CD4-positive, alpha-beta T cell treated with Interleukin-4 for 4 hours (primary cell): ENCODE measurements at regions not wholly inside any gene's neighbourhood (a gene's known extent, or its start where the extent isn't known, plus 50 kb on each side); places are given as distances from the start of the nearest gene placed in this dataset.
A peak's percentile ranks its signal among the peaks of the same experiment; 100 is the strongest.
"Not testable (repeated sequence)": the region's sequence is repeated elsewhere in the genome, so short reads cannot be mapped to it uniquely, and the experiment has no call there.

Experiments used
- DNase-seq: peaks from one replicate; pipeline ENCODE4 v3.0.0-alpha.2; 2020

GRCh38 chr6:163776906-163777686 lies 362.6 kb downstream of the QKI start:
- DNase-seq, result no peak

DNA sequence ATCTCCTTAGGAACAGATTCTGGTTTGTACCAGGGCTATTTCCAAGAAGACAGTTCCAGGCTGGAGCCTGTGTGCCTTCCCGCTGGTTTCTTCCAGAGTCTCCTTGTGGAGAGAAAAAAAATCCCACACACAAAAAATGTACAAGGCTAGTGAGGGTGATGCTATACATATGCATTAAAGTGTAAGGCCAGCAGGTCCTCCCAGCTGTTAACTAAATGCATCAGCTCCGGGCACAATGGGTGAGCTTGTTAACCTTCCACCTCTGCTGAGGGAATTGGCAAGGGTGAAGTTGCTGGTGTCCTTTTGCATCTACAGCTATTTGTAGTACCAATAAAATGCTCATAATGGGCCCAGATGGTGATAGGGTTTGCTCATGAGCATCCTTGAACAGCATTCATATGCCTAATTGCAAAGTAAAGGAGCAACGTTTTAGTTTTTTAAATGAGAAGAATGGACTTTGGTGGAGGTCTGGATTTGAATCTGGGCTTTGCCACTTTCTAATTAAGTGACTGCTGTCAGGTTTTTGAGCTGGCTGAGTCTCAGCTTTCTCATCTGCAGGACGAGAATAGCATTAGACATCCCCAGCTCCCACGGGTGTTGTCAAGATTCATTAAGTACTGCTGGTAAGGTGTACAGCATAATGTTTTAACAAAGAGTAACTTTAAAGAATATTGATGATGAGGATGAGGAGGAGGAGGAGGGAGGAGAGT lies 361.8 kb downstream of the QKI start:
- no peak for DNase-seq

DNA sequence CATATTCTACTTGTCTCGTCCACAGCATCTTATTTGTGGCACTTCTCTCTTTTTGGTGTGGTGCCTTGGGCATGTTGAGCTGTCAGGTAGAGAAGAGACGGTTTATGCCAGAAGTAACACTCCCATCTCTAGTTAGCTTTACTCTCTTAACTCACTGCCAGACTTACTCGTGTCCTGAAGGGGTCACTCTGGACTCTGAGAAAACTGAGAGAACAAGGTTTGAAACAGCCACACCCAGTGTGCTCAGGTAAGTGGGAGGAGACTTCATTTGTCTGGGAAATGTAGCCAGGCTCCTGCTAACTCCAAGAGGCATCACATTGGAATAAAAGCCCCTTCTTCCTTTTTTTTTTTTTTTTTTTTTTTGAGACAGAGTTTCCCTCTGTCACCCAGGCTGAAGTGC lies 360.8 kb downstream of the QKI start:
- DNase-seq, result no peak

GRCh38 chr6:163774485-163774884 lies 360.0 kb downstream of the QKI start:
- DNase-seq, result no peak

GRCh38 chr6:163773646-163774045 lies 359.1 kb downstream of the QKI start:
- DNase-seq, result no peak

GRCh38 chr6:163772701-163773100 lies 358.2 kb downstream of the QKI start:
- no peak for DNase-seq

DNA sequence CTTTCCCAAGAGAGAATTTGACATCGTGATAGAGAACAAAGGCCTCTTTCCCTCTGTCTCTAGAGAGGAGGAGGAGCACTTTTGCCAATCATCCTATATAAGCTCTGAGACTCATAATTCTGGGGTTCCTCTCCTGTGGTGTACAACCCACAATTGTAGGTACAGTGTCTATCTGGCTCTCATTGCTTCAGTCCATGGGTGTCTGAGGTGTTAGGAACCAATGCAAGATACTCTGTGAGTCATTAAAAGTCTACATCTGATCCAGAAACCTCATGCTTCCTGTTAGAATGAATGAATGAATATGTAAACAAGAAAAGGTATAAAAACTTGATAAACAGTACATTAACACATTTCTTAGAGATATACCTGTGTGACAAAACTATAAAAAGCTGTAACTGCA lies 356.7 kb downstream of the QKI start:
- no peak for DNase-seq

DNA sequence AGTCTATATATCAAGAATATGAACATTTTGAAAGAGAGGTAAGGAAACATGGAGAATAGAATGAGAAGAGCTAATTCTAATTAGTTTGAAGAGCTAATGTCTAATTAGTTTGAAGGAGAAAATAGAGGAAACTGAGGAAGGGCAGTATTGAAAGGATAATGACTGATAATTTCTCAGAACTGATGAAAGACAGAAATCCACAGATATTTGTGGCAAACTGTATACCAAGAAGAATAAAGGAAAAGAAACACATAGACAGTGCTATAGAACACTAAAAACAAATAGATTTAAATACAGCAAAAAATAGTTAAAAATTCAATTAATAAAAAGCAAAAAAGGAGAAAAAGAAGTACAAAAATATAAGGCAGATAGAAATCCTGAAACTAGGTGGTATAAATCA lies 354.4 kb downstream of the QKI start:
- DNase-seq, result no peak

DNA sequence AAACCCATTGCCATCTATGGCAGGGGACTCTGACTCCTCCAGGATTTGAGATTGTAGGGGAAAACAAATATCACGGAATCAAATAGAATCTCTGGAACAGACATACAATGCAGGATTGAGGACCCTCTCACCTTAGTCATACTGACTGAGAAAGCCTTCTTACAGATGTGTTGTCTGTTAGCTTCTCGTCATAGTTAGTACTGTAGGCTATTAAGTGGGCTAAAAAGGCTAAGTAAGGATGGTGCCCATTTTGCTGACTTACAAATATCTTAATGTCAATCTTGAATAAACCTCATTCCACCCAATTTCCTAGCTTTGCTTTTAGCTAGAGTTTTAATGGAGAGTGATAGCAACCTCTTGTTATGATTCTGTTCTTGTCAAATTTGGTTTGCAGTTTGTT lies 352.4 kb downstream of the QKI start:
- no peak for DNase-seq

DNA sequence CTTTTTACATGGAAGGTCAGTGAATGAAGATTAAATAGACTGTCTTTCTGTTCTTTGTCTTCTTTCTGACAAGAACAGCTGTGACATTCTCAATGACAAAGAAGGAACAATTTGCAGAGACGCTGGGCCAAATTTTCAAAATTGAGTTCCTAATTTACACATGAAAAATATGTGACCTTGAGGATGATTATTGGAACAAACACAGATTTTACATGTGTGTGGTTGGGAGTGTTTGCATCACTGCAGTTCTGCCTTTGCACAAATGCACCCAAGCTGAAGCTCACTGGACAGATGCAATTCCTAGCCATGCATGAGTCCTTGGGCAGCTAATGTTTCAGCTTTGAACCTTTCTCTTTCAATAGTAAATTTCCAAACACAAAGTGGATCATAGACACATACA lies 350.8 kb downstream of the QKI start:
- DNase-seq, result no peak

- no peak for DNase-seq
Observed at GRCh38 chr6:163764565-163764964, 350.0 kb downstream of the QKI start.

- DNase-seq, result no peak
Observed at GRCh38 chr6:163761481-163761880, 347.0 kb downstream of the QKI start.

GRCh38 chr6:163760860-163761259 lies 346.3 kb downstream of the QKI start:
- no peak for DNase-seq

DNA sequence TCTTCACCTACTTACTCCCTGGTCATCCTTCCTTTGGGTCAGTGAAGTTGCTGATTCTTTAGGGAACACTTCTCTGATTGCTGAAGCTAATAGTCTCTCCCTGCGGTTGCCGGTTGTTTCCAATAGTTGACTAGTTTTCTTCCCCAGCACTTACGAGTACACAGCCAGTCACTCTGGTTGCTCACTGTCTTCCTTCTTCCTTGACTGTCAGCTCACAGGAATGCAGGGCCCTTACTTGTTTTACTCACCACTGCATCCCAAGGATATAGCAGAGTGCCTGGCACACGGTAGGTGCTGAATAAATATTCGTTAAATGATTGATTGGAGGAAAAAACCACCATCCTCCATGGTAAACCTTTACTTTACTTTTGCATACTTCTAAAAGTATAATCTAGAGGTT lies 345.0 kb downstream of the QKI start:
- no peak for DNase-seq

DNA sequence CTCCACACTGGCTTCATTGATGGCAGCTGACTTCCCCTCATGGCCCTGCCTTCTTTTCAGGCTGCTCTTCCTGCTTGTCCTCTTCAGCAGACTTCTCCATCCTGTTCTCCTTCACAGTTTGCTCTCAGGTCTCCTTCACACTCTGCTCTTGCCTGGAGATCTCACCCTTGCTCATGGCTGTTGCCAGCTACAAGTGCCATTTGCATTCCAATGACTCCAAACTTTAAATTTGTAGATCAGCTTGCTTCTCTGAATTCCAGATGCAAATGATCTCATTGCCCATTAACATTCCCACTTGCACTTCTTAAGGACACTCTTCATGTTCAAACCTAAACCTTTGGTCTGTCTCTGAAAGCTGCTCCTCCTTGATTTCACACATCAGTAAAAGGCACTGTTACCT lies 343.0 kb downstream of the QKI start:
- DNase-seq, result no peak

DNA sequence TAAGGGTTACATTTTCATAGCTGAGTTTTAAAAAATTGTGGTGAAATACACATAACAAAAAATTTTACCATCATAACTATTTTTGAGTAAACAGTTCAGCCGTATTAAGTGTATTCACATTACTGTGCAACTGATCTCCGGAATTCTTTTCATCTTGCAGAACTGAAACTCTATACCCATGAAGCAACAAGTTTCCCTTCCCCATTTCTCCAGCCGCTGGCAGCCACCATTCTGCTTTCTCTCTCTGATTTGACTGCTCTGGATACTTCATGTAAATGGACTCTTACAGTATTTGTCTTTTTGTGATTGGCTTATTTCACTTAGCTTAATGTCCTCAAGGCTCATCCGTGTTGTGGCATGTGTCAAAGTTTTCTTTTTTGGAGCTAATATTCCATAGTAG lies 341.6 kb downstream of the QKI start:
- DNase-seq, result no peak

DNA sequence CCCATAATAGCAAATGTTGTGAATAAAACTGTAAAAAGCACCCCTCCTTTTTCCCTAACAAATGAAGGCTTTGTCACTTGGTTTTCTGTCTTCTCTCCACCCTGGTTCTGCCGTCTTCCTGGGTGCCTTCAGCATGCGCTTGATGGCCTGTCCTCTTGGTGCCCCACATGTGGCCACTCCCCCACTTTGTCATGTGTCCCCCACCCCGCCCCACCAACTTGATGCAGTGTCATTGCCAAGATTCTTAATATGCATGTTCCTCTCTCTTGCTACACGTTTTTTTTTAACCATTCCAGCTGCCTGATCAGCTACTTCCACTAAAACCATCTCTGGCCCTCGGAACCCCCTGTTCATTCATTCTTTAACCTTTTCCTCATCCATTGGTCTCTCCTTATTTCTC lies 340.3 kb downstream of the QKI start:
- no peak for DNase-seq

DNA sequence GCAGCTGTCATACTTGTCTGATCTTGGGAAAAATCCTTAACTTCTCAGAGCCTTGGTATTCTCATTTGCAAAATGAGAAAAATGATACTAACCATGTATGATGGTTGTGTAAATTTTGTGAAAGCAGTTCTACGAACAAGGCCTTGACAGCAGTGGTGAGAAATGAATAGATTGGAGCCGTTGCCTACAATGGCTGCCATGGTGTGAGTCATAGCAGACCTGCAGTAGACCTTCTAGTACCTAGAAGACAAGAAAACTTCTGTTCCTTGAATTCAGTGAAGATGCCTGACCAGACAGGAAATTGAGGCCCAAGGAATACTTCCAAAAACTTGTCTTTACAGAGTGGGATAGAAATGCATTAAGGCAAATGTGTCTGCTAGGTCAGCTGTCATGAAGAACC lies 338.9 kb downstream of the QKI start:
- DNase-seq, result no peak

GRCh38 chr6:163752446-163752845 lies 337.9 kb downstream of the QKI start:
- DNase-seq, result no peak

- DNase-seq, result peak; percentile 38
Observed at GRCh38 chr6:163751032-163751525, 336.6 kb downstream of the QKI start.

DNA sequence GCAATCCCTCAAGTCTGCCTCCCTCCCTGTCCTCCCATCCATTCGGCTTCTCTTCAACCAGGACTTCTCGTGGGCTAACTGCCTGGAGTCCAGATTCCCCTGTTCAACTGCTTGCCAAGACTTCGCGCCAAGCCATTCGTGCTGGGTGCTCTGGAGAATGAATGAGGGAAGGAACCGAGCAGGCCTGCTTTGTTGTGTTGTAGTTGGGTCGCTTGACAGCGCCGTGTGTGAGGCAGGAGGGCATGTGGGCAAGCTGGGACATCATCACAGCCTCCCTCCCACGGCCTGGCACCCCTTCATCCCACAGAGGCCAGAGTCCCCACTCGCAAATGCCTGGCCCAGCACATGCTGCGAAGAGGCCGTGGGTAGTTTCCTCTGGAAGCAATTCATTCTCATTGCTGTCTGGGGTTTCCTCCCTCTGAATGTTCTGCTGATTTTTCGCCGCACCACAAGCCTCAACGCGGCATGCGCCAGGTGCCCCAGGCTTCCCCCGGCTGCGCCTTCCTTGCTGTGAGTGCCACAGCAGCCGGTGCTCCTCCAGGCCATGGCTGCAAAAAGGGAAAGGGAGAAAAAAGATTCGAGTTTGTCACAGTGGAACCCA lies 336.0 kb downstream of the QKI start:
- no peak for DNase-seq

- no peak for DNase-seq
Observed at GRCh38 chr6:163748886-163749285, 334.4 kb downstream of the QKI start.

DNA sequence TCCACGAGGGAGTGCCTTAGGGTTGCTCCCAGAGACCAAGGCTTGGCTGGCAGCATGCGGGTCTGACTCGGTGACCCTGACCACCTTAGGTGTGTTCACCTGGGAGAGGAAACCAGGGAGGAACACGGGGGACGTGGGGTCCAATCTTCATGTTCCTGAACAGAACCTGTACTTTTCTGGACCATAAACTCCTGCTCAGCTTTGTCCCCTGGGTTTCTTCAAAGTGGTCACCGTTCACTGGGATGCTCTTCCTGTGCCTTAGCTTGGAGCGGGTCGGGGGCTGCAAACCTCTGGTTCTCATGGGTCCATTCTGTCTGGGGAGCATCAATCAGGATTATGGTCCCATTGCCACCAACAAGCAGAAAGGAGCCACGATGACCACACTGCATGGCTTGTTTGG lies 333.5 kb downstream of the QKI start:
- no peak for DNase-seq

GRCh38 chr6:163747058-163747457 lies 332.5 kb downstream of the QKI start:
- DNase-seq, result not testable (repeated sequence)
